Type B pancreatic cell (in vitro differentiated cells): ENCODE measurements at regions not wholly inside any gene's neighbourhood (a gene's known extent, or its start where the extent isn't known, plus 50 kb on each side); places are given as distances from the start of the nearest gene placed in this dataset.

Experiments
- DNase-seq: peaks from one replicate; pipeline ENCODE4 v3.0.0; 2021; ENCODE audit warnings: mixed read lengths; ENCODE audit not compliant: unreplicated experiment; ENCODE audit errors: extremely low spot score
- H3K27ac Mint-ChIP-seq: 2 replicates; pipeline ENCODE4 v1.8.0; 2021; ENCODE audit warnings: mild to moderate bottlenecking, mixed read lengths
- H3K27me3 Mint-ChIP-seq: 2 replicates; pipeline ENCODE4 v1.8.0; 2021; ENCODE audit warnings: mixed read lengths
- H3K36me3 Mint-ChIP-seq: 2 replicates; pipeline ENCODE4 v1.8.0; 2021; ENCODE audit warnings: mixed read lengths
- H3K4me1 Mint-ChIP-seq: one replicate; pipeline ENCODE4 v1.8.0; 2021; ENCODE audit warnings: mixed read lengths; ENCODE audit not compliant: unreplicated experiment
- H3K4me3 Mint-ChIP-seq: 2 replicates; pipeline ENCODE4 v1.8.0; 2021; ENCODE audit warnings: mild to moderate bottlenecking, mixed read lengths
- H3K9me3 Mint-ChIP-seq: 2 replicates; pipeline ENCODE4 v1.8.0; 2021; ENCODE audit warnings: mixed read lengths
- CTCF ChIP-seq: fragments of 200-600 bp; sonication (generic); conservative IDR thresholded peaks from 2 replicates; pipeline ENCODE4 v1.5.0; 2021; ENCODE audit warnings: antibody characterized with exemption, mild to moderate bottlenecking

- no peak for DNase-seq
- Mint-ChIP-seq H3K36me3 (no peaks in the 10 kb centered on the region), H3K27me3 (no peaks in the 10 kb centered on the region), H3K4me3 (no peak overlapping the region), H3K27ac (no peak overlapping the region), H3K9me3 (no peaks in the 10 kb centered on the region), H3K4me1 (no peaks in the 10 kb centered on the region)
- TF ChIP-seq CTCF: no peak
These were observed 234.6 kb downstream of the POSTN start for GRCh38 chr13:37364007-37364406.

GRCh38 chr13:37361608-37362007, 237.0 kb downstream of the POSTN start:
- no peaks in the 10 kb centered on the region for H3K36me3 Mint-ChIP-seq
- TF ChIP-seq CTCF: no peak
- no peaks in the 10 kb centered on the region for H3K4me1 Mint-ChIP-seq
- H3K27me3 Mint-ChIP-seq: no peaks in the 10 kb centered on the region
- H3K9me3 Mint-ChIP-seq: no peaks in the 10 kb centered on the region
- no peak overlapping the region for H3K27ac Mint-ChIP-seq
- H3K4me3 Mint-ChIP-seq: no peak overlapping the region
- DNase-seq: no peak

GRCh38 chr13:37360556-37360955, 238.0 kb downstream of the POSTN start:
- TF ChIP-seq CTCF: no peak
- Mint-ChIP-seq H3K27ac (no peak overlapping the region), H3K4me1 (no peaks in the 10 kb centered on the region), H3K9me3 (no peaks in the 10 kb centered on the region), H3K36me3 (no peaks in the 10 kb centered on the region), H3K4me3 (no peak overlapping the region), H3K27me3 (no peaks in the 10 kb centered on the region)
- DNase-seq: no peak

GRCh38 chr13:37357548-37357947, 241.0 kb downstream of the POSTN start:
- no peak overlapping the region for H3K27ac Mint-ChIP-seq
- no peaks in the 10 kb centered on the region for H3K9me3 Mint-ChIP-seq
- no peak for TF ChIP-seq CTCF
- no peaks in the 10 kb centered on the region for H3K4me1 Mint-ChIP-seq
- H3K36me3 Mint-ChIP-seq: no peaks in the 10 kb centered on the region
- DNase-seq: no peak
- H3K27me3 Mint-ChIP-seq: no peaks in the 10 kb centered on the region
- H3K4me3 Mint-ChIP-seq: no peak overlapping the region

- Mint-ChIP-seq H3K4me3 (no peak overlapping the region), H3K9me3 (peaks cover under 1% of the 10 kb centered on the region), H3K27me3 (no peaks in the 10 kb centered on the region), H3K27ac (no peak overlapping the region), H3K36me3 (no peaks in the 10 kb centered on the region), H3K4me1 (no peaks in the 10 kb centered on the region)
- DNase-seq: no peak
- no peak for TF ChIP-seq CTCF
These were observed 244.7 kb downstream of the POSTN start for GRCh38 chr13:37353911-37354310.

- peaks cover 5% of the 10 kb centered on the region for H3K4me1 Mint-ChIP-seq
- no peaks in the 10 kb centered on the region for H3K27me3 Mint-ChIP-seq
- H3K4me3 Mint-ChIP-seq: no peak overlapping the region
- DNase-seq: no peak
- no peak overlapping the region for H3K27ac Mint-ChIP-seq
- H3K9me3 Mint-ChIP-seq: peaks cover 6% of the 10 kb centered on the region
- no peaks in the 10 kb centered on the region for H3K36me3 Mint-ChIP-seq
- no peak for TF ChIP-seq CTCF
These were observed 245.7 kb upstream of the CSNK1A1L start for GRCh38 chr13:37351211-37351610.
